ENCODE measurements at regions not wholly inside any gene's neighbourhood (a gene's known extent, or its start where the extent isn't known, plus 50 kb on each side); places are given as distances from the start of the nearest gene placed in this dataset.

GRCh38 chr4:189511581-189511980 is 429.1 kb upstream of the FRG1 start:
- no peak for TF ChIP-seq CTCF (IDR thresholded peaks at IDR 0.05; ENCODE audit: insufficient read depth, low read length, missing control alignments)
- POLR2A ChIA-PET, result no interaction called here

GRCh38 chr4:189513421-189513820 is 427.3 kb upstream of the FRG1 start:
- CTCF ChIA-PET, result no interaction called here
- POLR2A ChIA-PET, result no interaction called here
- TF ChIP-seq CTCF (IDR thresholded peaks at IDR 0.05; ENCODE audit: insufficient read depth, low read length, missing control alignments), result no peak
- no peak for DNase-seq (ENCODE audit: low read depth, low spot score)
- H3K4me3 ChIP-seq (ENCODE audit: low read depth, low read length), result no peak overlapping the region

More at GRCh38 chr4:189511581-189511980, 429.1 kb upstream of the FRG1 start:
- no peak overlapping the region for H3K4me3 ChIP-seq (ENCODE audit: low read depth, low read length)
- CTCF ChIA-PET, result no interaction called here
- DNase-seq (ENCODE audit: low read depth, low spot score), result no peak

GRCh38 chr4:189514209-189514608 is 426.5 kb upstream of the FRG1 start:
- H3K4me3 ChIP-seq (ENCODE audit: low read depth, low read length), result no peak overlapping the region
- ChIA-PET POLR2A (no interaction called here), CTCF (no interaction called here)
- no peak for DNase-seq (ENCODE audit: low read depth, low spot score)
- no peak for TF ChIP-seq CTCF (IDR thresholded peaks at IDR 0.05; ENCODE audit: insufficient read depth, low read length, missing control alignments)

GRCh38 chr4:189516902-189517301 is 423.8 kb upstream of the FRG1 start:
- CTCF ChIA-PET, result no interaction called here
- no peak for DNase-seq (ENCODE audit: low read depth, low spot score)
- POLR2A ChIA-PET, result no interaction called here
- no peak overlapping the region for H3K4me3 ChIP-seq (ENCODE audit: low read depth, low read length)
- no peak for TF ChIP-seq CTCF (IDR thresholded peaks at IDR 0.05; ENCODE audit: insufficient read depth, low read length, missing control alignments)

GRCh38 chr4:189519186-189519585 is 421.5 kb upstream of the FRG1 start:
- ChIA-PET POLR2A (no interaction called here), CTCF (no interaction called here)
- no peak for TF ChIP-seq CTCF (IDR thresholded peaks at IDR 0.05; ENCODE audit: insufficient read depth, low read length, missing control alignments)
- no peak overlapping the region for H3K4me3 ChIP-seq (ENCODE audit: low read depth, low read length)
- no peak for DNase-seq (ENCODE audit: low read depth, low spot score)

- TF ChIP-seq CTCF (IDR thresholded peaks at IDR 0.05; ENCODE audit: insufficient read depth, low read length, missing control alignments), result no peak
- CTCF ChIA-PET, result no interaction called here
- no peak for DNase-seq (ENCODE audit: low read depth, low spot score)
- H3K4me3 ChIP-seq (ENCODE audit: low read depth, low read length), result no peak overlapping the region
- POLR2A ChIA-PET, result no interaction called here
Measured at GRCh38 chr4:189525304-189525703, 415.4 kb upstream of the FRG1 start.
